H9 (cell line): ENCODE measurements at regions not wholly inside any gene's neighbourhood (a gene's known extent, or its start where the extent isn't known, plus 50 kb on each side); places are given as distances from the start of the nearest gene placed in this dataset.

Source experiments
- DNase-seq: peaks from one replicate; pipeline ENCODE4 v3.0.0-alpha.2; 2017
- H2AFZ ChIP-seq: one replicate; pipeline ENCODE4 v1.6.1; 2013; ENCODE audit warnings: mild to moderate bottlenecking, low read length, control low read depth, moderate library complexity
- H2AK5ac ChIP-seq: 2 replicates; pipeline ENCODE4 v1.6.1; 2013; ENCODE audit warnings: low read length, control low read depth, mixed read lengths; ENCODE audit not compliant: insufficient read length
- H2BK120ac ChIP-seq: one replicate; pipeline ENCODE4 v1.6.1; 2013; ENCODE audit warnings: low read depth, mild to moderate bottlenecking, low read length, control low read depth, inconsistent platforms; ENCODE audit not compliant: poor library complexity, severe bottlenecking
- H2BK12ac ChIP-seq: 2 replicates; pipeline ENCODE4 v1.6.1; 2013; ENCODE audit warnings: low read length, control low read depth, mixed read lengths, low read depth; ENCODE audit not compliant: insufficient read length
- H2BK15ac ChIP-seq: 2 replicates; pipeline ENCODE4 v1.6.1; 2013; ENCODE audit warnings: low read depth, low read length, control low read depth
- H2BK20ac ChIP-seq: one replicate; pipeline ENCODE4 v1.6.1; 2013; ENCODE audit warnings: low read depth, mild to moderate bottlenecking, low read length, control low read depth, inconsistent platforms; ENCODE audit not compliant: poor library complexity, severe bottlenecking
- H2BK5ac ChIP-seq: 2 replicates; pipeline ENCODE4 v1.6.1; 2013; ENCODE audit warnings: low read length, control low read depth, mixed read lengths; ENCODE audit not compliant: insufficient read length
- H3K14ac ChIP-seq: 2 replicates; pipeline ENCODE4 v1.6.1; 2013; ENCODE audit warnings: low read length, control low read depth; ENCODE audit not compliant: insufficient read depth
- H3K18ac ChIP-seq: 2 replicates; pipeline ENCODE4 v1.6.1; 2013; ENCODE audit warnings: low read depth, mild to moderate bottlenecking, mixed read lengths, low read length, control low read depth; ENCODE audit not compliant: insufficient read length
- H3K23ac ChIP-seq: 2 replicates; pipeline ENCODE4 v1.6.1; 2013; ENCODE audit warnings: low read length, control low read depth, mixed read lengths, low read depth; ENCODE audit not compliant: insufficient read length
- H3K23me2 ChIP-seq: 2 replicates; pipeline ENCODE4 v1.6.1; 2013; ENCODE audit warnings: low read depth, mild to moderate bottlenecking, mixed read lengths, low read length, control low read depth; ENCODE audit not compliant: insufficient read length, poor library complexity, severe bottlenecking
- H3K27ac ChIP-seq: 2 replicates; pipeline ENCODE4 v1.5.1; 2013; ENCODE audit warnings: low read length, control low read depth, mixed read lengths, low read depth; ENCODE audit not compliant: insufficient read length
- H3K27me3 ChIP-seq: 2 replicates; pipeline ENCODE4 v1.6.1; 2013; ENCODE audit warnings: low read length, control low read depth, inconsistent platforms; ENCODE audit not compliant: insufficient read depth
- H3K4ac ChIP-seq: 2 replicates; pipeline ENCODE4 v1.6.1; 2013; ENCODE audit warnings: low read depth, mild to moderate bottlenecking, control low read depth, inconsistent platforms, low read length, moderate library complexity
- H3K4me1 ChIP-seq: 2 replicates; pipeline ENCODE4 v1.6.1; 2013; ENCODE audit warnings: low read length, control low read depth, inconsistent platforms; ENCODE audit not compliant: insufficient read depth
- H3K4me2 ChIP-seq: 2 replicates; pipeline ENCODE4 v1.6.1; 2013; ENCODE audit warnings: low read length, control low read depth, mixed read lengths; ENCODE audit not compliant: insufficient read length, insufficient read depth
- H3K56ac ChIP-seq: 2 replicates; pipeline ENCODE4 v1.6.1; 2013; ENCODE audit warnings: low read depth, mild to moderate bottlenecking, mixed read lengths, low read length, control low read depth; ENCODE audit not compliant: insufficient read length
- H3K79me1 ChIP-seq: 2 replicates; pipeline ENCODE4 v1.6.1; 2013; ENCODE audit warnings: low read depth, mild to moderate bottlenecking, moderate library complexity, low read length, control low read depth, inconsistent platforms; ENCODE audit not compliant: insufficient read depth, poor library complexity, severe bottlenecking
- H3K79me2 ChIP-seq: 2 replicates; pipeline ENCODE4 v1.6.1; 2013; ENCODE audit warnings: low read length, control low read depth, inconsistent platforms; ENCODE audit not compliant: insufficient read depth
- H3K9ac ChIP-seq: 2 replicates; pipeline ENCODE4 v1.6.1; 2013; ENCODE audit warnings: low read length, control low read depth, mixed read lengths; ENCODE audit not compliant: insufficient read length; ENCODE audit errors: extremely low read depth
- H3K9me3 ChIP-seq: one replicate; pipeline ENCODE4 v1.6.1; 2013; ENCODE audit warnings: low read depth, low read length, inconsistent platforms; ENCODE audit not compliant: control insufficient read depth
- H3T11ph ChIP-seq: one replicate; pipeline ENCODE4 v1.6.1; 2013; ENCODE audit warnings: mild to moderate bottlenecking, low read length, control low read depth, inconsistent platforms
- H4K20me1 ChIP-seq: one replicate; pipeline ENCODE4 v1.6.1; 2013; ENCODE audit not compliant: control insufficient read depth, insufficient read length, insufficient read depth
- H4K5ac ChIP-seq: 2 replicates; pipeline ENCODE4 v1.6.1; 2013; ENCODE audit warnings: low read depth, mild to moderate bottlenecking, mixed read lengths, low read length, control low read depth; ENCODE audit not compliant: insufficient read length
- H4K8ac ChIP-seq: replicated peaks from 2 replicates; pipeline ENCODE4 v1.6.1; 2013; ENCODE audit warnings: low read length, control low read depth, mixed read lengths, low read depth; ENCODE audit not compliant: insufficient read length
- H4K91ac ChIP-seq: 2 replicates; pipeline ENCODE4 v1.6.1; 2013; ENCODE audit warnings: low read depth, mild to moderate bottlenecking, moderate library complexity, mixed read lengths, low read length, control low read depth; ENCODE audit not compliant: insufficient read length
- H3K27ac Mint-ChIP-seq, 3 experiments: 2 replicates in 2 of 3; 3 replicates in 1 of 3; pipeline ENCODE4 v1.8.0; 2020 to 2021; ENCODE audit warnings: mixed read lengths in 3 of 3, mild to moderate bottlenecking in 1 of 3, moderate library complexity in 1 of 3
- H3K27me3 Mint-ChIP-seq: 2 replicates; pipeline ENCODE4 v1.8.0; 2021; ENCODE audit warnings: low read depth, mild to moderate bottlenecking, moderate library complexity, mixed read lengths
- H3K36me3 Mint-ChIP-seq, 3 experiments: 2 replicates in 2 of 3; 3 replicates in 1 of 3; pipeline ENCODE4 v1.8.0; 2020 to 2021; ENCODE audit warnings: low read depth in 3 of 3, mixed read lengths in 3 of 3; ENCODE audit not compliant: insufficient read depth in 1 of 3
- H3K4me1 Mint-ChIP-seq, 2 experiments: 2 replicates each; pipeline ENCODE4 v1.8.0; 2020; ENCODE audit warnings: mixed read lengths in 2 of 2
- H3K4me3 Mint-ChIP-seq, 2 experiments: 2 replicates in 1 of 2; 3 replicates in 1 of 2; pipeline ENCODE4 v1.8.0; 2020 to 2021; ENCODE audit warnings: mild to moderate bottlenecking in 2 of 2, mixed read lengths in 2 of 2, moderate library complexity in 1 of 2
- H3K9me3 Mint-ChIP-seq, 2 experiments: 2 replicates in 1 of 2; 3 replicates in 1 of 2; pipeline ENCODE4 v1.8.0; 2020; ENCODE audit warnings: mild to moderate bottlenecking in 2 of 2, mixed read lengths in 2 of 2, moderate library complexity in 1 of 2
- WGBS: extraction: QIAGEN DNeasy Blood & Tissue Kit; methylation state at CpG from one replicate; pipeline ENCODE4 v1.1.7; 2013; ENCODE audit warnings: missing lambda C conversion rate, low lambda C conversion rate, mixed read lengths; ENCODE audit not compliant: insufficient read length; ENCODE audit errors: extremely low coverage; 5-methylcytosine and 5-hydroxymethylcytosine counted together
- TF ChIP-seq, protein P1 (sequence below): fragments of 200-600 bp; sonication (generic); conservative IDR thresholded peaks from 3 replicates; pipeline ENCODE4 v1.8.0; 2021; ENCODE audit warnings: antibody characterized with exemption, mild to moderate bottlenecking

DNA sequence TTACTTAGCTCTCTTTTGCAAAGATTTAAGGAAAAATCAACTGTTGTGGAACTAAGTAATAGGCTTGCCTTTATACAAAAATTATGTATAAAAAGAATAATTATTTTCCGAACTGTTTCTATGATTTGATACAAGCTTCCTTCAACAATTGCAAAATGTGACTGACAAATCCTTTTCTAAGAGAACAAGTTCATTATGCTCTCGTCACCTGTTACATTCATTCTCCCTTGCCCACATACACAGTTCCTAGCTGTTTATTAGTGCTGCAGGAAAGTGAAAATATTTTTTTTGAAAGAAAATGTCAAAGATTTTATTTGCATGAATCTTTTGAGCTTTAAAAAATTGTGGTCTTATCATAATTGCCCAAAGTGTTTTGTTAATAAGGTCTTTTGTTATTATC, 466.2 kb downstream of the USP25 start:
- H4K5ac ChIP-seq, result no peak overlapping the region
- H4K8ac ChIP-seq, result no peak overlapping the region
- H3K27ac ChIP-seq, result no peak overlapping the region
- no peak overlapping the region for H2AFZ ChIP-seq
- H3K36me3 Mint-ChIP-seq, result no peaks in the 10 kb centered on the region
- H3K9ac ChIP-seq, result no peak overlapping the region
- H3K4ac ChIP-seq, result no peak overlapping the region
- H3K4me1 Mint-ChIP-seq, result peaks cover 7 to 9% of the 10 kb centered on the region in 2 experiments
- H2BK20ac ChIP-seq, result no peak overlapping the region
- H3K27me3 ChIP-seq, result no peaks in the 10 kb centered on the region
- no peaks in the 10 kb centered on the region for H3K79me2 ChIP-seq
- TF ChIP-seq, protein P1, sequence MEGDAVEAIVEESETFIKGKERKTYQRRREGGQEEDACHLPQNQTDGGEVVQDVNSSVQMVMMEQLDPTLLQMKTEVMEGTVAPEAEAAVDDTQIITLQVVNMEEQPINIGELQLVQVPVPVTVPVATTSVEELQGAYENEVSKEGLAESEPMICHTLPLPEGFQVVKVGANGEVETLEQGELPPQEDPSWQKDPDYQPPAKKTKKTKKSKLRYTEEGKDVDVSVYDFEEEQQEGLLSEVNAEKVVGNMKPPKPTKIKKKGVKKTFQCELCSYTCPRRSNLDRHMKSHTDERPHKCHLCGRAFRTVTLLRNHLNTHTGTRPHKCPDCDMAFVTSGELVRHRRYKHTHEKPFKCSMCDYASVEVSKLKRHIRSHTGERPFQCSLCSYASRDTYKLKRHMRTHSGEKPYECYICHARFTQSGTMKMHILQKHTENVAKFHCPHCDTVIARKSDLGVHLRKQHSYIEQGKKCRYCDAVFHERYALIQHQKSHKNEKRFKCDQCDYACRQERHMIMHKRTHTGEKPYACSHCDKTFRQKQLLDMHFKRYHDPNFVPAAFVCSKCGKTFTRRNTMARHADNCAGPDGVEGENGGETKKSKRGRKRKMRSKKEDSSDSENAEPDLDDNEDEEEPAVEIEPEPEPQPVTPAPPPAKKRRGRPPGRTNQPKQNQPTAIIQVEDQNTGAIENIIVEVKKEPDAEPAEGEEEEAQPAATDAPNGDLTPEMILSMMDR, result no peak
- H3K18ac ChIP-seq, result no peak overlapping the region
- H2AK5ac ChIP-seq, result no peak overlapping the region
- H3K4me1 ChIP-seq, result no peaks in the 10 kb centered on the region
- no peaks in the 10 kb centered on the region for H3K9me3 ChIP-seq
- no peak overlapping the region for H3K56ac ChIP-seq
- H3K14ac ChIP-seq, result no peak overlapping the region
- no peak overlapping the region for H3K27ac Mint-ChIP-seq
- no peak overlapping the region for H4K91ac ChIP-seq
- H3K23me2 ChIP-seq, result no peaks in the 10 kb centered on the region
- no peak overlapping the region for H3K4me3 Mint-ChIP-seq
- H4K20me1 ChIP-seq, result no peaks in the 10 kb centered on the region
- H2BK12ac ChIP-seq, result no peak overlapping the region
- H2BK120ac ChIP-seq, result no peak overlapping the region
- H3K23ac ChIP-seq, result no peak overlapping the region
- WGBS, result no CpG with 5 or more reads among the region's 2 CpGs
- H3T11ph ChIP-seq, result no peak overlapping the region
- H3K27me3 Mint-ChIP-seq, result no peaks in the 10 kb centered on the region
- no peak overlapping the region for H2BK5ac ChIP-seq
- H3K79me1 ChIP-seq, result no peaks in the 10 kb centered on the region
- H3K9me3 Mint-ChIP-seq, result peaks cover 0 to 5% of the 10 kb centered on the region in 2 experiments; a peak in 2 of 5 replicates
- DNase-seq, result no peak
- no peak overlapping the region for H3K4me2 ChIP-seq
- no peak overlapping the region for H2BK15ac ChIP-seq
